Neuronal stem cell (in vitro differentiated cells): ENCODE measurements at regions not wholly inside any gene's neighbourhood (a gene's known extent, or its start where the extent isn't known, plus 50 kb on each side); places are given as distances from the start of the nearest gene placed in this dataset.

Experiments
- DNase-seq: peaks from one replicate; pipeline ENCODE4 v3.0.0-alpha.2; 2013; ENCODE audit warnings: low spot score
- H2AFZ ChIP-seq: one replicate; pipeline ENCODE4 v1.6.1; 2013; ENCODE audit warnings: mild to moderate bottlenecking, low read length, inconsistent platforms
- H2AK5ac ChIP-seq: 2 replicates; pipeline ENCODE4 v1.6.1; 2013; ENCODE audit warnings: low read depth, mild to moderate bottlenecking, inconsistent platforms, low read length, moderate library complexity, mixed read lengths
- H2BK120ac ChIP-seq: 2 replicates; pipeline ENCODE4 v1.6.1; 2013; ENCODE audit warnings: low read depth, mild to moderate bottlenecking, inconsistent platforms, low read length, moderate library complexity, mixed read lengths
- H2BK12ac ChIP-seq: one replicate; pipeline ENCODE4 v1.6.1; 2013; ENCODE audit warnings: low read length, inconsistent platforms
- H2BK15ac ChIP-seq: 2 replicates; pipeline ENCODE4 v1.6.1; 2013; ENCODE audit warnings: mild to moderate bottlenecking, low read length, inconsistent platforms, mixed read lengths
- H2BK5ac ChIP-seq: one replicate; pipeline ENCODE4 v1.6.1; 2013; ENCODE audit warnings: inconsistent platforms, mild to moderate bottlenecking, low read length, moderate library complexity
- H3K14ac ChIP-seq: one replicate; pipeline ENCODE4 v1.6.1; 2013; ENCODE audit warnings: low read length, inconsistent platforms
- H3K18ac ChIP-seq: 2 replicates; pipeline ENCODE4 v1.6.1; 2013; ENCODE audit warnings: low read length, inconsistent platforms
- H3K23ac ChIP-seq: 2 replicates; pipeline ENCODE4 v1.6.1; 2013; ENCODE audit warnings: low read depth, mild to moderate bottlenecking, mixed read lengths, low read length, inconsistent platforms; ENCODE audit not compliant: poor library complexity
- H3K27ac ChIP-seq: replicated peaks from 3 replicates; pipeline ENCODE4 v1.5.1; 2013; ENCODE audit warnings: low read length, inconsistent platforms
- H3K27me3 ChIP-seq, 3 experiments: 2 replicates each; pipeline ENCODE4 v1.6.1; 2013; ENCODE audit warnings: low read length in 3 of 3, mild to moderate bottlenecking in 2 of 3, inconsistent platforms in 1 of 3, low read depth in 1 of 3, mixed read lengths in 1 of 3, moderate library complexity in 1 of 3; ENCODE audit not compliant: control insufficient read depth in 3 of 3, insufficient read depth in 3 of 3
- H3K36me3 ChIP-seq, 2 donors: replicated peaks in 1 of 2; 2 replicates each; pipeline ENCODE4 v1.6.1; 2013; ENCODE audit warnings: low read length in 2 of 2; ENCODE audit not compliant: control insufficient read depth in 2 of 2, insufficient read depth in 2 of 2
- H3K4ac ChIP-seq: 2 replicates; pipeline ENCODE4 v1.6.1; 2013; ENCODE audit warnings: inconsistent platforms, mild to moderate bottlenecking, low read length, moderate library complexity
- H3K4me1 ChIP-seq, 2 donors: 1 replicate in 1 of 2; 2 replicates in 1 of 2; pipeline ENCODE4 v1.6.1; 2013; ENCODE audit warnings: low read length in 2 of 2, low read depth in 1 of 2; ENCODE audit not compliant: control insufficient read depth in 2 of 2, insufficient read depth in 1 of 2
- H3K4me2 ChIP-seq: one replicate; pipeline ENCODE4 v1.6.1; 2013; ENCODE audit warnings: mild to moderate bottlenecking, low read length, inconsistent platforms; ENCODE audit not compliant: insufficient read depth, poor library complexity, severe bottlenecking
- H3K4me3 ChIP-seq, 2 donors: 2 replicates each; pipeline ENCODE4 v1.5.1; 2013; ENCODE audit warnings: low read length in 2 of 2, mild to moderate bottlenecking in 2 of 2, inconsistent platforms in 1 of 2, moderate library complexity in 1 of 2
- H3K79me1 ChIP-seq: one replicate; pipeline ENCODE4 v1.6.1; 2013; ENCODE audit warnings: low read depth, mild to moderate bottlenecking, inconsistent platforms, low read length, moderate library complexity
- H3K9ac ChIP-seq: one replicate; pipeline ENCODE4 v1.6.1; 2013; ENCODE audit warnings: mild to moderate bottlenecking, low read depth, low read length, inconsistent platforms; ENCODE audit not compliant: poor library complexity
- H3K9me3 ChIP-seq, 2 donors: replicated peaks in 1 of 2; 2 replicates each; pipeline versions ENCODE3 to v1.6.1; 2013; ENCODE audit warnings: low read length in 2 of 2, mild to moderate bottlenecking in 2 of 2, inconsistent platforms in 1 of 2, low read depth in 1 of 2, mixed read lengths in 1 of 2, moderate library complexity in 1 of 2; ENCODE audit not compliant: control insufficient read depth in 2 of 2, insufficient read depth in 1 of 2
- H4K8ac ChIP-seq: one replicate; pipeline ENCODE4 v1.6.1; 2013; ENCODE audit warnings: low read depth, mild to moderate bottlenecking, inconsistent platforms, low read length, moderate library complexity
- H4K91ac ChIP-seq: one replicate; pipeline ENCODE4 v1.6.1; 2013; ENCODE audit warnings: low read length, low read depth, mild to moderate bottlenecking, inconsistent platforms; ENCODE audit not compliant: poor library complexity
- WGBS, 2 donors: extraction: QIAGEN DNeasy Blood & Tissue Kit; methylation state at CpG; one replicate each; pipeline ENCODE4 v1.1.7; 2013; ENCODE audit warnings: missing lambda C conversion rate in 2 of 2, mixed read lengths in 1 of 2; ENCODE audit not compliant: insufficient read length in 2 of 2, insufficient replicate concordance in 1 of 2; ENCODE audit errors: extremely low coverage in 2 of 2; 5-methylcytosine and 5-hydroxymethylcytosine counted together

DNA sequence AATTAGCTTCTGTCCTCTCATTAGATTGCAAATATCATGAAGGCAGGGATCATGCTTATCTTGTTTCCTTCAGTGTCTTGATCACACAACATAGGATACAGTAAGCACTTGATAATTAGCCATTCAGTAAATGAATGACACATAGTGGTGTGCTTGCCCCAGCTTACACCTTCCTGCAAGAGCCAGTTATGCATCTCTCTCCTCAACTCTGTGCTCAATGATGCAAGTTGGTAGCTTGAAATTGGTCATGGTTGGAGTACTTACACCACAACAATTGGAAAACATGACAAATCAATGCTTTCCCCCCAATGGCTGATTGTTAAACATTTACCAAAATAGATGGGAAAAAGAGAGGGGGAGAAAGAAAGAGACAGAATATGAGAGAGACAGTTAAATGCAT, 129.2 kb downstream of the NUF2 start:
- Histone ChIP-seq H4K8ac (no peak overlapping the region), H2AK5ac (no peak overlapping the region), H4K91ac (no peak overlapping the region), H3K14ac (no peak overlapping the region), H3K9me3 (no peaks in the 10 kb centered on the region), H3K18ac (no peak overlapping the region), H2AFZ (no peak overlapping the region), H3K4me2 (no peak overlapping the region), H3K27ac (no peak overlapping the region), H3K4me1 (no peaks in the 10 kb centered on the region), H2BK12ac (no peak overlapping the region), H3K4me3 (no peak overlapping the region), H3K23ac (no peak overlapping the region), H2BK5ac (no peak overlapping the region), H2BK120ac (no peak overlapping the region), H3K36me3 (no peaks in the 10 kb centered on the region), H3K27me3 (no peaks in the 10 kb centered on the region), H3K79me1 (no peaks in the 10 kb centered on the region), H3K4ac (no peak overlapping the region), H3K9ac (no peak overlapping the region), H2BK15ac (no peak overlapping the region)
- no peak for DNase-seq

GRCh38 chr1:163459539-163459938, 137.8 kb downstream of the NUF2 start:
- Histone ChIP-seq H4K8ac (no peak overlapping the region), H3K4ac (no peak overlapping the region), H3K9ac (no peak overlapping the region), H3K4me3 (no peak overlapping the region), H3K79me1 (no peaks in the 10 kb centered on the region), H3K36me3 (no peaks in the 10 kb centered on the region), H3K23ac (no peak overlapping the region), H3K4me2 (no peak overlapping the region), H2BK5ac (no peak overlapping the region), H3K4me1 (no peaks in the 10 kb centered on the region), H2BK12ac (no peak overlapping the region), H2AFZ (no peak overlapping the region), H3K14ac (no peak overlapping the region), H3K27me3 (no peaks in the 10 kb centered on the region), H2AK5ac (no peak overlapping the region), H2BK15ac (no peak overlapping the region), H3K18ac (no peak overlapping the region), H3K9me3 (no peaks in the 10 kb centered on the region), H4K91ac (no peak overlapping the region), H3K27ac (no peak overlapping the region), H2BK120ac (no peak overlapping the region)
- no peak for DNase-seq
- no CpG with 5 or more reads among the region's 4 CpGs for WGBS, 2 donors

- Histone ChIP-seq H2AK5ac (no peak overlapping the region), H3K27ac (no peak overlapping the region), H3K23ac (no peak overlapping the region), H2BK15ac (no peak overlapping the region), H3K4me2 (no peak overlapping the region), H4K91ac (no peak overlapping the region), H2AFZ (no peak overlapping the region), H2BK120ac (no peak overlapping the region), H3K9ac (no peak overlapping the region), H3K79me1 (no peaks in the 10 kb centered on the region), H3K4me1 (no peaks in the 10 kb centered on the region), H3K14ac (no peak overlapping the region), H3K4ac (no peak overlapping the region), H4K8ac (no peak overlapping the region), H3K18ac (no peak overlapping the region), H3K27me3 (no peaks in the 10 kb centered on the region), H2BK12ac (no peak overlapping the region), H2BK5ac (no peak overlapping the region), H3K4me3 (no peak overlapping the region), H3K36me3 (no peaks in the 10 kb centered on the region), H3K9me3 (no peaks in the 10 kb centered on the region)
- DNase-seq, result no peak
- no CpG with 5 or more reads among the region's 1 CpG for WGBS, 2 donors
These were observed 145.5 kb downstream of the NUF2 start for GRCh38 chr1:163467289-163467688.

DNA sequence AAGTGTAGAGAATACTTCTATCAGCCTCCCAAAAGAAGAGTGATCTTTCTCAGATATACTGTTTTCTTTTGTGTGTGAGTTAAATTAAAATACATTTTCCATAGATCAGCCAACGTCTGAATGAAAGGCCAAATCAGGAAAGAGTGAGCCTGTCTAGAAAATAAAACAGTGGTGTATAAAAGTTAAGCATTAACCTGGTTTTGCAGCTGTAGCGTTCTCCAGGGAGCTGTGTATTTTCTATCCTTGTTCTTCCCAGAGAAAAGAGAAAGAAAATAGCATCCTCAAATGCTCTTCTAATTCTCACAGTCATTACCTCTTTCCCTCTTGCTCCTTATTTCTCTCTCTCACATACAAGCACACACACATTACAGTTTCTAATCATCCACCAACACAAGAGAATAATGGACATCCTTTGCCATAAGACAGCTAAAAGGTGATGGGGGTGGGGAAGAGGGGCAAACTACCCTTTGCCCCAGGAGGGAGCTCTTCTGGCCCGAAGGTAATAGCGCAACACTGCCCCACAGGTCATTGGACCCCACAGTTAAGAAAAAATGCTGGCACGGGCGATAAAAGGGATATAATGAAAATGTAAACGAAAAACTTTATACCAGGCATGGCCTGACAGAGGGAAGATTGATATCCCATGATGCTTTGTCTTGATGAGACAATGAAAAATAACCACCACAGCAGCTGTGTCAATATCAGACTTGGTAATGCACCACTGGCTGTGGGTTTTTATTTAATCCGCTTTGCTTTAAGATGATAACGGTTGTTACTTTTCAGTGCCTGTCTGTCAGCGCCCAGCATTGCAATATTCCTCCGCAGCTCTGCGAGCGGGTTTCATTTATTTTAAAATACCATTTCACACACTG, 150.3 kb downstream of the NUF2 start:
- Histone ChIP-seq H2BK15ac (no peak overlapping the region), H3K4ac (no peak overlapping the region), H3K9ac (no peak overlapping the region), H4K8ac (no peak overlapping the region), H2AFZ (no peak overlapping the region), H3K27ac (no peak overlapping the region), H3K4me1 (no peaks in the 10 kb centered on the region), H2BK120ac (no peak overlapping the region), H3K18ac (no peak overlapping the region), H3K4me2 (no peak overlapping the region), H3K27me3 (no peaks in the 10 kb centered on the region), H3K23ac (no peak overlapping the region), H4K91ac (no peak overlapping the region), H2BK12ac (no peak overlapping the region), H2BK5ac (no peak overlapping the region), H3K36me3 (no peaks in the 10 kb centered on the region), H3K9me3 (no peaks in the 10 kb centered on the region), H3K4me3 (no peak overlapping the region), H3K14ac (no peak overlapping the region), H3K79me1 (no peaks in the 10 kb centered on the region), H2AK5ac (no peak overlapping the region)
- DNase-seq, result no peak
- no CpG with 5 or more reads among the region's 13 CpGs for WGBS, 2 donors
